ENCODE measurements at regions not wholly inside any gene's neighbourhood (a gene's known extent, or its start where the extent isn't known, plus 50 kb on each side); places are given as distances from the start of the nearest gene placed in this dataset.
"Not testable (repeated sequence)": the region's sequence is repeated elsewhere in the genome, so short reads cannot be mapped to it uniquely, and the experiment has no call there.

DNA sequence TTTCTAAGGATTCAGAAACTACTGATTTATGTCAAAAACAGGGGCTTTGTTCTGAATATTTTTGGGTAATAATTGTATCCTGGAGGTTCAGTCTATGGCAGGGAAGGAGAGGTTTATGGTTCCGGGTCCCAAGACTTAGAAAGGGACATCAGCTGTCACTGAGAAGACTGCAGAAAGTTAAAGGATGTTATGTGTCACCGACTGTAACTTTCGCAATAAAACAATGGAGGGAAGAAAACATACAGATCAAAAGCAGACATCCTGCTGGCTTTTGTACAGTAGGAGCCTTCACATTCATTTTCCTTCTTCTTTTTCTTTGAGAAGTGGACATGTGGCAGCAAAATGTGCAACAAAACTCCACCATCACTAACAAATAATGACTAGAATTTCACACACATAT, 900.7 kb upstream of the SOX11 start:
- in situ Hi-C loops (cut with MboI; ENCODE audit: low sequenced_read_pairs): no loop called here

DNA sequence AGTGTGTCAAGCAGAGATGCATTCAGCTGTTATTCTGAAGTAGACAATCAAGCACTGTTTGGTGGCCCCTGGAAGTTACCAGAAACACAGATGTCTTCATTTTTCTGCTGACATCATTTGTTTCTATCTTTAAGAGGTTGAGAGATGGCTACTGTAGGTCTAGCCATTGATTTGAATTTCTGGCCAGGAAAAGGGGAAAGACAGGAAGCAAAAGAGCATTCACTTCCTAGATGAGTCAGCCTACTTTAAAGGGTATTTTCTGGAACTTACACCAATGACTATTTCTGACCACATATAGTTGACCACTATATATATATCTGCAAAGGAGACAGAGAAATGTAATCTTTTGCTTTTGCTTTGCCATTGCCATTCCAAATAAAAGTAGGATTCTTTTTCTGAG, 900.1 kb upstream of the SOX11 start:
- in situ Hi-C loops (cut with MboI; ENCODE audit: low sequenced_read_pairs): no loop called here

- in situ Hi-C loops (cut with MboI; ENCODE audit: low sequenced_read_pairs): no loop called here
These were observed 888.8 kb upstream of the SOX11 start for GRCh38 chr2:4803396-4803795.

DNA sequence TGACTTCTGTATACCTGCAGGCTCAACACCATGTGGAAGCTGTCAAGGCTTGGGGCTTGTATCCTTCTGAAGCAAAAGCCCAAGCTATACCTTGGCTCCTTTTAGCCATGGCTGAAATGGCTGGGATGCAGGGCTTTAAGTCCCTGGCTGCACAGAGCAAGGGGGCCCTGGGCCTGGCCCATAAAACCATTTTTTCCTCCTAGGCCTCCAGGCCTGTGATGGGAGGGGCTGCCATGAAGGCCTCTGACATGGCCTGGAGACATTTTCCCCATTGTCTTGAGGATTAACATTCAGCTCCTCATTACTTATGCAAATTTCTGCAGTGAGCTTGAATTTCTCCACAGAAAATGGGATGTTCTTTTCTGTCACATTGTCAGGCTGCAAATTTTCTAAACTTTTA, 878.0 kb upstream of the SOX11 start:
- in situ Hi-C loops (cut with MboI; ENCODE audit: low sequenced_read_pairs): not testable (repeated sequence)

- in situ Hi-C loops (cut with MboI; ENCODE audit: low sequenced_read_pairs): no loop called here
These were observed 864.3 kb upstream of the SOX11 start for GRCh38 chr2:4827836-4828235.

DNA sequence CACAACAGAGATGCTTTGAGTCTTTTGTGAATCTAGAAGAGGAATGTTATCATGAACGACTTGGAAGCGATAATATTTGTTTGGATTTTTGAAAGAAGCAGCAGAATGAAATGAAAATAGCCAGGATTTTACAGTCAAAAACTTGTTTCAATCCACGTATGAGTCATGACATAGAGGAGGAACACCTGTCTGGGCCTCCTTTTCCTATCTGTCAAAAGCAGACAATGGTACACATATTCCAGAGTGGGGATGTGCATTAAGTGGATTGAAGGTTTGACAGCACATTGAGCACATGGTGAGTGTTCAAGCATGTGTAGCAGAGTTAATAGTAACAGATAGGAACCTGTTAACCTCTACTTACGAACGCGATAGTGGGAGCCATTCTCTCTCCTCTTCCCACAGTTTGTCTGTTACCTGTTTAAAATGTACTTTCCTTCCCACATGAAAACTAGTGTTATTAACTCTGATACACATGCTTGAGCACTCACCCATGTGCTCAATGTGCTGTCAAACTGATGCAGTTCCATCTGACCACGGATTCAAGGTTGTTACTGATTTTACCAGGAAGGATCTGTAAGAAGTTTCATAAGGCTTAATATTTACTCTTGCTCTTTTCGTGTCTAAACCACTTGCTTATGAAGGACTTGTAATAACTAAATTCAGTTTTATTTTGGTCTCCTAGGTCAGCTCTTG, 863.4 kb upstream of the SOX11 start:
- in situ Hi-C loops (cut with MboI; ENCODE audit: low sequenced_read_pairs): no loop called here

DNA sequence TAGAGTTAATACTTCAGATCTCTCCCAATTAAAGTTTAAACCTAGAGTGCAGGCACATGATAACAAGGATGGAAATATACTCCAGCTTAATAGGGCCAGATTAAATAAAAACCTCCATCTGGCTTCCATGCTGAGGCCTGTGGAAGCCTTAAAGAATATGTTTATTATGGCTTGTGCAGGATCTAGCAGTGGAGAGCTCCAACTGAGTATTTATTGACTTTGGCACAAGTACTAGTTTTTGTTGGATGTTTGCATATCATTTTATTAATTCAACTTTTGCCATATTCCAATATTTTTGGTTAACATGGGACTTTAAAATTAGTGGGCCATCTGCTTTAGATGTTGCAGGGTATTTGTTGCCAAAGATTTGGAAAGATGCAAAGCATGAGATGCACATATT, 860.4 kb upstream of the SOX11 start:
- in situ Hi-C loops (cut with MboI; ENCODE audit: low sequenced_read_pairs): no loop called here

- in situ Hi-C loops (cut with MboI; ENCODE audit: low sequenced_read_pairs): no loop called here
These were observed 859.5 kb upstream of the SOX11 start for GRCh38 chr2:4832642-4833041.

DNA sequence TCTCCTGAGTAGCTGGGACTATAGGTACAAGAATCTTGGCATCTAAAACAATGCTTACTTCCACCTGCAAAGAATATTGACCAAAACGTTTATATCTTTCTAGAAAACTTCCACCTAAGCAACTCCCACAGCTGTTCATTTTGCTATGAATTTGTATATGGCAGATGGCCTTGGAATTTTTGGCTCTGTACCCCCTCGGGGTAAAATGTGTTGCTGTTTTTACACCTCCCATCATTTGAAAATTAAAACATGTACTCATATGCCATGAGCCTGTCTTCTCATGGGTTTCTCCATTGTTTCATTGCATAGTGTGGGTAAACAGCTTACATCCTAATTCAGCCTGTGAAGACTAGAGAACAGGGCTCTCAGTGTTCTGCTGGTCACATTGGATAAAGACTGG, 853.6 kb upstream of the SOX11 start:
- in situ Hi-C loops (cut with MboI; ENCODE audit: low sequenced_read_pairs): no loop called here

- in situ Hi-C loops (cut with MboI; ENCODE audit: low sequenced_read_pairs): no loop called here
These were observed 851.4 kb upstream of the SOX11 start for GRCh38 chr2:4840791-4841190.

DNA sequence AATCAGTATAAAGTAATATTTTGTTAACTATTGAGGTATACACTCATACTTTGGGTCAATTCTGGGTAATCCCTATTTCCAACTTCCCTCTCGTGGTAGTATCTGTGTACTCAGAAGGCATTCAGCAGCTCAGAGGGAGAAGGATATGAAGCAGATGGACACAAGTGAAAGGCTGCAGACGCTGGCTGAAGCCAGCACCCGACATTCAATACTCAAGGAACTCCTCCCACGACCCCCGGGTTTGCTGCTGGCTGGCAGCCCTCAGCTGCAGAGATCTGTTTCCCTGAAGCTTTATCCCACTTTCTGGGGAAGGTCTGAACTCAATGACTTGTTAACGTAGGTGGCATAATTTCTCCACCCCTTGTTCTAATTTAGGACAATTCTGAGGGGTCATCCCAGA, 847.3 kb upstream of the SOX11 start:
- in situ Hi-C loops (cut with MboI; ENCODE audit: low sequenced_read_pairs): no loop called here

DNA sequence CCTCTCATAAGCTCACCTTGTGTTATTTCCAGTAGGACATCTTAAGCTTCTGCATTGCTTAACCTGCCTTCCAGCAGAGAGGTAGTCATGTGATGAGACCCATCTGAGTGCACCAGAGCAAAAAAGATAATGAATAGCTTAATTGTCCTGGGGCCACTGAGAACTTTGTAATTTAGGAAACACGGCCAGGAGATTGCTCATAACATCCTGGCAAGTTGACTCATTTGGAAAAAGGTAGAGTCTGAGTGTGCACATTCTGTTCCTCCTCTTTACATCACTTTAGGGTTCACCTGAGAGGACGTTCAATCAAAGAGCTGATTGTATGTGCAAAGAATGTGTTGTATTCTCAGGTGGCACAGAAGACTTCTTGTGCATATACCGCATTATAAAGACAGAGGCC, 830.2 kb upstream of the SOX11 start:
- in situ Hi-C loops (cut with MboI; ENCODE audit: low sequenced_read_pairs): no loop called here

DNA sequence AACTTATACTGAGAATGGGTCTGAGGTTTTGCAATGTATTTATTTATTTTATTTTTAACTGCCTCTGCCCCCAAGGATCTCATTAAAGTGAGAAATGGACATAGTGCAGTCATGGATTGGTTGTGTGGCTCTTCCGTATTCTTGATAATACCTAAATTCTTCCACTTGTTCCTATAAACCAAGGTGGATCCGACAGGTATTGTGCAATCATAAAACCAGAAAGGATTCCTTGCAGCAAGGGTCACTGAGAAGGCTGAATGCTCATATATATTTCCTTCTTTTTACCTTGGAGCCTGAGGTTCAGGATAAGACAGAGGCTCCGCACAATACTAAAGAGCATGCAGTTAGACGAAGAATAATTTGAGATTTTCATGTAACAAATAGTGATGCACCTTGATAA, 826.0 kb upstream of the SOX11 start:
- in situ Hi-C loops (cut with MboI; ENCODE audit: low sequenced_read_pairs): no loop called here

DNA sequence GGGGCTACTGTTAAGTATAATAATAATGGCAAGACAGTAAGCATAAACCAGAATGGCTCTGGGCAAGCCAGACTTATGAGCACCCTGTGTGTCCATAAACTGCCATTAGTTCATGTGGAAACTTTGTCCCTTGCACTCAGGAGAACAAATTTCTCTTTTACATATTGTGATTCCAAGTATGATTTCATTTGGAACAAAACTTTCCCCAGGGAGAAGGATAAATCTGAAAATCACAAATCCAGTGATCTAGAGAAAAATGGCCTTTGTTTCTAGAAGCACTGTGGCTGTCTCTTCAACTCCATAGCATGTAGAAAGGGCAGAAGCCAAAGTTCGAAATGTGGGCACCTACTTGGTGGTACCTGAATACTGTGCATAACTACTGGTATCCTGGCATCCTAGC, 823.7 kb upstream of the SOX11 start:
- in situ Hi-C loops (cut with MboI; ENCODE audit: low sequenced_read_pairs): no loop called here

DNA sequence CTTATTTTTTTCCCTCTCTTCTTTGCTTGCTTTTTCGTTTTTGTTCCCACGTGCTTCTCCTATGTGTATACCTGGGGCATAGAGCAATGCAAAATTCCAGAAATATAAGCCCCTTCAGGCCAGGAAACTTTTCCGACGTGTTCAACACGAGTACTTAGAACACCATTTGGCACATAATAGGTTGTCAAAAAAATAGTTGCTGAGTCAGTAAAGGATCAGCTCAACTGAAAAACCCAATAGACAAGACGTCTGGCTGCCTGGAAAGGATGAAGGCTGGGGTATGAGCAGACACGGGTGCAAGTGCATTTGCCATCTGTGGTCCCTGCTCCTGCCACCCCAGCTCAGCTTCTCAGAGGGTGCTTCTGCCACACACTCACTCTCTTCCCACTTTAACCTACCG, 823.0 kb upstream of the SOX11 start:
- in situ Hi-C loops (cut with MboI; ENCODE audit: low sequenced_read_pairs): no loop called here

DNA sequence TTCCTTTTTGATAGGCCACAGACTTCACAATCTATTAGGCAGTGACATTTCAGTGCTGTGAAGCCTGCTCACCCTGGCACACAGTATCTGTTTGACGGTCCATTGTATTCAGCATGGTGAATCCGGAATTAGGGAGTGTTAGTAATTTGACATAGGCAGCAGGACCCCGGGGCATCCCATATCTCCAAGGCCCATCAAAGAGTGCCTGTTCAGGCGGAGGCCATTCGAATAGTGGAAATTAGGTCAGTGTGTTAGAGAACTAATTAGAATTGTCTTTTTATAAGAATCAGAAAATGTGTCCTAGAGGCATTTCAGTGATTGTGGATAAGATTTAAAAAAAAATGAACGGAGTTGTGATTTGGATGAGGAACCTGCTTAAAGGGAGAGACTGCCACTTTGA, 818.8 kb upstream of the SOX11 start:
- in situ Hi-C loops (cut with MboI; ENCODE audit: low sequenced_read_pairs): no loop called here

DNA sequence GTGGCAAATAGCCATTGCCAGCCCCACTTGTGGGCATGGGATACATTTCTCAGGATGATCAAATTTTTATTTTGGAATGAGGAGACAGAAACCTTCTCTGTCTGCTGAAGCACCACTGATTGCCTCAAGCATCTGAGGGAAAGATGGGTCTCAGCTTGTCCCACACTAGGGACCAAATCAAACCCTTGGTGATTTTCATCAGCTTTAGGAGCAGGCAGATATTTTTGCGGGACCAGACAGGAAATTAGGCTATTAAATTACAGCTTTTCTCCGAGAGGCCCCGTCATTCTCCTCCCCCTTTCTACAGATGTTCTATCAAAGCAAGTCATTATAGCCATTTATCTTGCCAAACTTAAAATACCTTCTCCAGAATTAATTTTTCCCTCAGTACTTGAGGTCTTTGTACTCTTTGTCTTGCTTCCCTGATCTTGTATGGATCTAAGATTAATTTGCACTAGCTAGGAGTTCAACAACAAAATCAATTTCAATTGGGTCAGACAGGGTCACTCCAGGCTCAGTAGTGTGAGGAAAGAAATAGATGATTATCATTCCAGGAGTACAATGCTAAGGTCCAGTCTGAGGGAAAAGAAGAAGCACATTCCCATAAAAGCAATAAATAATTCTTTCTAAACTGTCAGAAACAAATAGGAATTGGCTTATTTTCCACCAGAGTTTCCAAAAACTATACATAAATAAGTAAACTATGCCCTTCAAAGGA, 818.1 kb upstream of the SOX11 start:
- in situ Hi-C loops (cut with MboI; ENCODE audit: low sequenced_read_pairs): no loop called here

GRCh38 chr2:4882421-4882820, 809.8 kb upstream of the SOX11 start:
- in situ Hi-C loops (cut with MboI; ENCODE audit: low sequenced_read_pairs): no loop called here

- in situ Hi-C loops (cut with MboI; ENCODE audit: low sequenced_read_pairs): no loop called here
These were observed 809.2 kb upstream of the SOX11 start for GRCh38 chr2:4882941-4883340.

DNA sequence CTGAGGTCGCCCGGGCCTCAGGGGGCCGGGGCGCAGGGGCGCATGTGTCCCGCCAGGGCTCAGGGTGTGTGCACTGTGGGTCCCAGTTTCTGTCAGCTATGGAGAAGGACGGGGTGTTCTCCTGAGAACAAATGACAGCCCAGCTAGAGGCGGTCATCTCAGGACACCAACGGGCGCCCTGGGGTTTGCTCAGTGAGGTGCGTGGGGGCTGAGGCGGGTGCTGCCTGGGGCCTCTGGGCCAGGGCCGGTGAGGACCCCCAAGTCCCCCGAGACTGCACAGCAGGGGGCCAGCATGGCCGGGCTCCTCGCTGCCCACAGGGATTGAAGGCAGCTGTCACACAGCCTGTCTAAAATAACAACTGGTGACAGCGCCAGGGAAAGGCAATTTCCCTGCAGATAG, 808.8 kb upstream of the SOX11 start:
- in situ Hi-C loops (cut with MboI; ENCODE audit: low sequenced_read_pairs): no loop called here

- in situ Hi-C loops (cut with MboI; ENCODE audit: low sequenced_read_pairs): no loop called here
These were observed 808.0 kb upstream of the SOX11 start for GRCh38 chr2:4884117-4884571.

- in situ Hi-C loops (cut with MboI; ENCODE audit: low sequenced_read_pairs): no loop called here
These were observed 800.8 kb upstream of the SOX11 start for GRCh38 chr2:4891394-4891793.

DNA sequence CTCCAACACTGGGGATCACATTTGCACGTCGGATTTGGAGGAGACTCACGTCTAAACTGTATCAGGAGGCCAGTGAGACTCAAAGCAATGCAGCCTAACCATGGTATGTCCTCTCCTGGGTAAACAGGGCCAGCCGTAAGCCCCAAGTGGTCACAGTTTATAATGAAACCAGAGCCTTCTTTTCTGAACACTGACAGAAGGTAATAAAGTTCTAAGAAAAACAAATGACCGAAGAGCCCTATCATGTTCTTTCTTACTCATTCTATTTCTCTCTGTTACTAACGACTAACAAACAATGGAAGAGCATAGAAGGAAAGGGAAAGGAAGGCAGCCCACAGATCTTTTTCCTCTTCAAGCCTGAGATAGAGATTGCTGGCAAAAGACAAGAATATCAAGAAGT, 796.8 kb upstream of the SOX11 start:
- in situ Hi-C loops (cut with MboI; ENCODE audit: low sequenced_read_pairs): no loop called here
